IMR-90 (cell line): ENCODE measurements at regions not wholly inside any gene's neighbourhood (a gene's known extent, or its start where the extent isn't known, plus 50 kb on each side); places are given as distances from the start of the nearest gene placed in this dataset.

Experiments used
- BHLHE40 ChIP-seq: fragments of 150-350 bp; IDR thresholded peaks from 2 replicates; pipeline ENCODE4 v1.6.1; 2016; ENCODE audit warnings: mild to moderate bottlenecking, low read depth, low read length
- CEBPB ChIP-seq: IDR thresholded peaks from 2 replicates; pipeline ENCODE4 v1.6.1; 2012; ENCODE audit warnings: low read depth, low read length, improper control_type of control experiment
- CTCF ChIP-seq: conservative IDR thresholded peaks from 2 replicates; pipeline ENCODE4 v1.5.1; 2012; ENCODE audit warnings: mild to moderate bottlenecking, low read depth, low read length, improper control_type of control experiment
- ELK1 ChIP-seq: fragments of 150-350 bp; IDR thresholded peaks from 2 replicates; pipeline ENCODE4 v1.6.1; 2016; ENCODE audit warnings: low read depth, mild to moderate bottlenecking, low read length, moderate library complexity, borderline replicate concordance
- FOS ChIP-seq: fragments of 150-350 bp; IDR thresholded peaks from 2 replicates; pipeline ENCODE4 v1.6.1; 2016; ENCODE audit warnings: low read depth, low read length
- NFE2L2 ChIP-seq: fragments of 150-350 bp; IDR thresholded peaks from 2 replicates; pipeline ENCODE4 v1.6.1; 2016; ENCODE audit warnings: low read depth, mild to moderate bottlenecking, low read length
- POLR2A ChIP-seq: IDR thresholded peaks from 2 replicates; pipeline ENCODE4 v1.6.1; 2012; ENCODE audit warnings: mild to moderate bottlenecking, low read depth, low read length
- RAD21 ChIP-seq: IDR thresholded peaks from 2 replicates; pipeline ENCODE4 v1.6.1; 2012; ENCODE audit warnings: low read length, improper control_type of control experiment
- RFX5 ChIP-seq: IDR thresholded peaks from 2 replicates; pipeline ENCODE4 v1.8.0; 2012; ENCODE audit warnings: low read depth, mild to moderate bottlenecking, low read length, moderate library complexity

GRCh38 chr2:56502616-56503015, 318.8 kb downstream of the CCDC85A start:
- TF ChIP-seq BHLHE40 (no peak), CTCF (no peak), NFE2L2 (no peak), FOS (no peak), RFX5 (no peak), CEBPB (no peak), POLR2A (no peak), RAD21 (no peak), ELK1 (no peak)
